ENCODE measurements at regions not wholly inside any gene's neighbourhood (a gene's known extent, or its start where the extent isn't known, plus 50 kb on each side); places are given as distances from the start of the nearest gene placed in this dataset.

- no peak for TF ChIP-seq NFRKB (IDR thresholded peaks at IDR 0.05)
- no peak for TF ChIP-seq SP1 (IDR thresholded peaks at IDR 0.05)
- TF ChIP-seq SUZ12 (IDR thresholded peaks at IDR 0.05): no peak
- TF ChIP-seq ARNT (IDR thresholded peaks at IDR 0.05): no peak
- TF ChIP-seq ZNF384 (IDR thresholded peaks at IDR 0.05): no peak
Observed at GRCh38 chr2:103739921-103740320, 978.1 kb downstream of the TMEM182 start.
